Activated CD4-positive, alpha-beta T cell treated with anti-CD3 and anti-CD28 coated beads, Interleukin-2, amount 50 U/mL, for 48 hours (primary cell): ENCODE measurements at regions not wholly inside any gene's neighbourhood (a gene's known extent, or its start where the extent isn't known, plus 50 kb on each side); places are given as distances from the start of the nearest gene placed in this dataset.
"Not testable (repeated sequence)": the region's sequence is repeated elsewhere in the genome, so short reads cannot be mapped to it uniquely, and the experiment has no call there.

Experiments
- DNase-seq, 2 experiments: peaks; one replicate each; pipeline ENCODE4 v3.0.0-alpha.2; 2020

GRCh38 chrX:9349572-9350494 is 115.0 kb upstream of the TBL1X start:
- DNase-seq, result no peak

GRCh38 chrX:9351126-9351525 is 113.7 kb upstream of the TBL1X start:
- no peak for DNase-seq

GRCh38 chrX:9352243-9352642 is 112.6 kb upstream of the TBL1X start:
- DNase-seq, result no peak

GRCh38 chrX:9352694-9353411 is 112.0 kb upstream of the TBL1X start:
- peak; percentile 32 to 44 for DNase-seq

GRCh38 chrX:9354918-9355317 is 109.9 kb upstream of the TBL1X start:
- DNase-seq, result no peak

- no peak for DNase-seq
Observed at GRCh38 chrX:9355739-9356138, 109.1 kb upstream of the TBL1X start.

GRCh38 chrX:9356846-9357245 is 108.0 kb upstream of the TBL1X start:
- DNase-seq, result no peak

- no peak for DNase-seq
Observed at GRCh38 chrX:9357518-9358114, 107.2 kb upstream of the TBL1X start.

GRCh38 chrX:9362363-9362928 is 102.4 kb upstream of the TBL1X start:
- DNase-seq, result no peak

GRCh38 chrX:9367421-9367820 is 97.4 kb upstream of the TBL1X start:
- DNase-seq, result no peak

- DNase-seq, result no peak
Observed at GRCh38 chrX:9368262-9368661, 96.6 kb upstream of the TBL1X start.

- no peak for DNase-seq
Observed at GRCh38 chrX:9369802-9370291, 95.0 kb upstream of the TBL1X start.

- no peak for DNase-seq
Observed at GRCh38 chrX:9370893-9371292, 94.0 kb upstream of the TBL1X start.

- DNase-seq, result no peak
Observed at GRCh38 chrX:9372866-9373265, 92.0 kb upstream of the TBL1X start.

GRCh38 chrX:9373789-9374188 is 91.1 kb upstream of the TBL1X start:
- no peak for DNase-seq

- DNase-seq, result no peak
Observed at GRCh38 chrX:9374555-9374954, 90.3 kb upstream of the TBL1X start.

- no peak for DNase-seq
Observed at GRCh38 chrX:9376111-9376510, 88.7 kb upstream of the TBL1X start.

GRCh38 chrX:9377216-9377615 is 87.6 kb upstream of the TBL1X start:
- not testable (repeated sequence) for DNase-seq

- DNase-seq, result no peak
Observed at GRCh38 chrX:9378980-9379696, 85.7 kb upstream of the TBL1X start.

GRCh38 chrX:9379697-9380551 is 84.9 kb upstream of the TBL1X start:
- DNase-seq, result no peak

GRCh38 chrX:9383655-9384054 is 81.2 kb upstream of the TBL1X start:
- DNase-seq, result no peak

GRCh38 chrX:9388450-9388849 is 76.4 kb upstream of the TBL1X start:
- no peak for DNase-seq
